ENCODE measurements at regions not wholly inside any gene's neighbourhood (a gene's known extent, or its start where the extent isn't known, plus 50 kb on each side); places are given as distances from the start of the nearest gene placed in this dataset.

GRCh38 chr3:177921153-177921552, 615.1 kb upstream of the KCNMB2 start:
- H3K36me3 ChIP-seq = no peaks in the 10 kb centered on the region
- no peak overlapping the region for H3K4me3 ChIP-seq
- ATAC-seq = no peak
- H3K27ac ChIP-seq = no peak overlapping the region
- H3K27me3 ChIP-seq = no peaks in the 10 kb centered on the region
- in situ Hi-C loops (cut with MboI; ENCODE audit: low sequenced_read_pairs in 4 of 4) = no loop called here
- H3K4me1 ChIP-seq = no peaks in the 10 kb centered on the region
- H3K9me3 ChIP-seq = no peaks in the 10 kb centered on the region
- DNase-seq = no peak
- no peak for TF ChIP-seq POLR2A (IDR thresholded peaks at IDR 0.05)
- TF ChIP-seq, protein P1, sequence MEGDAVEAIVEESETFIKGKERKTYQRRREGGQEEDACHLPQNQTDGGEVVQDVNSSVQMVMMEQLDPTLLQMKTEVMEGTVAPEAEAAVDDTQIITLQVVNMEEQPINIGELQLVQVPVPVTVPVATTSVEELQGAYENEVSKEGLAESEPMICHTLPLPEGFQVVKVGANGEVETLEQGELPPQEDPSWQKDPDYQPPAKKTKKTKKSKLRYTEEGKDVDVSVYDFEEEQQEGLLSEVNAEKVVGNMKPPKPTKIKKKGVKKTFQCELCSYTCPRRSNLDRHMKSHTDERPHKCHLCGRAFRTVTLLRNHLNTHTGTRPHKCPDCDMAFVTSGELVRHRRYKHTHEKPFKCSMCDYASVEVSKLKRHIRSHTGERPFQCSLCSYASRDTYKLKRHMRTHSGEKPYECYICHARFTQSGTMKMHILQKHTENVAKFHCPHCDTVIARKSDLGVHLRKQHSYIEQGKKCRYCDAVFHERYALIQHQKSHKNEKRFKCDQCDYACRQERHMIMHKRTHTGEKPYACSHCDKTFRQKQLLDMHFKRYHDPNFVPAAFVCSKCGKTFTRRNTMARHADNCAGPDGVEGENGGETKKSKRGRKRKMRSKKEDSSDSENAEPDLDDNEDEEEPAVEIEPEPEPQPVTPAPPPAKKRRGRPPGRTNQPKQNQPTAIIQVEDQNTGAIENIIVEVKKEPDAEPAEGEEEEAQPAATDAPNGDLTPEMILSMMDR (IDR thresholded peaks at IDR 0.05 in 4 of 5, conservative IDR thresholded peaks at IDR 0.05 in 1 of 5) = no peak
- intact Hi-C loops (cut with DNase I; ENCODE audit: low total_unique reads) = no loop called here

- Histone ChIP-seq H3K4me1 (no peaks in the 10 kb centered on the region), H3K9me3 (no peaks in the 10 kb centered on the region), H3K36me3 (no peaks in the 10 kb centered on the region), H3K27ac (no peak overlapping the region), H3K27me3 (no peaks in the 10 kb centered on the region), H3K4me3 (no peak overlapping the region)
- intact Hi-C loops (cut with DNase I; ENCODE audit: low total_unique reads) = no loop called here
- TF ChIP-seq, protein P1 (IDR thresholded peaks at IDR 0.05 in 4 of 5, conservative IDR thresholded peaks at IDR 0.05 in 1 of 5) = no peak
- TF ChIP-seq POLR2A (IDR thresholded peaks at IDR 0.05) = no peak
- ATAC-seq (no peak), DNase-seq (no peak)
- in situ Hi-C loops (cut with MboI; ENCODE audit: low sequenced_read_pairs in 4 of 4) = no loop called here
Measured at GRCh38 chr3:177924261-177924660, 612.0 kb upstream of the KCNMB2 start.

GRCh38 chr3:177928172-177928873, 607.9 kb upstream of the KCNMB2 start:
- no peak for DNase-seq
- peak in 1 of 2 donors; percentile 77 for ATAC-seq
- Histone ChIP-seq H3K9me3 (no peaks in the 10 kb centered on the region), H3K27ac (no peak overlapping the region), H3K4me3 (no peak overlapping the region), H3K4me1 (peaks cover 0 to 24% of the 10 kb centered on the region in 2 donors), H3K36me3 (no peaks in the 10 kb centered on the region), H3K27me3 (no peaks in the 10 kb centered on the region)
- intact Hi-C loops (cut with DNase I; ENCODE audit: low total_unique reads) = no loop called here
- TF ChIP-seq, protein P1 (IDR thresholded peaks at IDR 0.05 in 4 of 5, conservative IDR thresholded peaks at IDR 0.05 in 1 of 5) = no peak
- TF ChIP-seq POLR2A (IDR thresholded peaks at IDR 0.05) = no peak
- in situ Hi-C loops (cut with MboI; ENCODE audit: low sequenced_read_pairs in 4 of 4) = no loop called here

GRCh38 chr3:177929310-177929709, 606.9 kb upstream of the KCNMB2 start:
- H3K9me3 ChIP-seq = no peaks in the 10 kb centered on the region
- DNase-seq (no peak), ATAC-seq (no peak)
- H3K27ac ChIP-seq = no peak overlapping the region
- H3K4me3 ChIP-seq = no peak overlapping the region
- no peaks in the 10 kb centered on the region for H3K27me3 ChIP-seq
- no peaks in the 10 kb centered on the region for H3K36me3 ChIP-seq
- peaks cover 6 to 28% of the 10 kb centered on the region in 2 donors for H3K4me1 ChIP-seq
- no peak for TF ChIP-seq POLR2A (IDR thresholded peaks at IDR 0.05)
- TF ChIP-seq, protein P1 (IDR thresholded peaks at IDR 0.05 in 4 of 5, conservative IDR thresholded peaks at IDR 0.05 in 1 of 5) = no peak
- intact Hi-C loops (cut with DNase I; ENCODE audit: low total_unique reads) (no loop called here), in situ Hi-C loops (cut with MboI; ENCODE audit: low sequenced_read_pairs in 4 of 4) (no loop called here)

DNA sequence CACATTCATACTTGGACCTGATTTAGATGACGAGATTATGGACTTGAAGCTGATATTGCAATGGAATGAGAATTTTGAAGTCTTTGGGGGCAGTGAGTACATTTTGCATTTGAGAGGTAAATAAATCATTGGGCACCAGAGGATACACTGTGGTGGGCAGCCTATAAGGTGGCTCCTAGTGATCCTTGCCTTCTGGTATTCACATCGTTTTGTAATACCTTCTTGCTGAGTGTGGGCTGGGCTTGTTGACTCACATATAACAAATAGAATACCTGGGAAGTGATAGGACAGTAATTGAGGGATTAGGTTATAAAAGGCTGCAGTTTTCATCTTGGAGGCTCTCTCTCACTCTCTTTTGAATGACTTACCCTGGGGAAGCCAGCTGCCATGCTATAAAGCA, 605.5 kb upstream of the KCNMB2 start:
- in situ Hi-C loops (cut with MboI; ENCODE audit: low sequenced_read_pairs in 4 of 4) = no loop called here
- TF ChIP-seq, protein P1 (IDR thresholded peaks at IDR 0.05 in 4 of 5, conservative IDR thresholded peaks at IDR 0.05 in 1 of 5) = no peak
- TF ChIP-seq POLR2A (IDR thresholded peaks at IDR 0.05) = no peak

More for the DNA sequence above, 605.5 kb upstream of the KCNMB2 start:
- H3K4me3 ChIP-seq = no peak overlapping the region
- no peak overlapping the region for H3K27ac ChIP-seq
- no peak for ATAC-seq
- H3K27me3 ChIP-seq = no peaks in the 10 kb centered on the region
- intact Hi-C loops (cut with DNase I; ENCODE audit: low total_unique reads) = no loop called here
- H3K4me1 ChIP-seq = peaks cover 15 to 40% of the 10 kb centered on the region in 2 donors
- no peaks in the 10 kb centered on the region for H3K36me3 ChIP-seq
- H3K9me3 ChIP-seq = no peaks in the 10 kb centered on the region
- no peak for DNase-seq
